ENCODE measurements at regions not wholly inside any gene's neighbourhood (a gene's known extent, or its start where the extent isn't known, plus 50 kb on each side); places are given as distances from the start of the nearest gene placed in this dataset.

- TF ChIP-seq, protein P1, sequence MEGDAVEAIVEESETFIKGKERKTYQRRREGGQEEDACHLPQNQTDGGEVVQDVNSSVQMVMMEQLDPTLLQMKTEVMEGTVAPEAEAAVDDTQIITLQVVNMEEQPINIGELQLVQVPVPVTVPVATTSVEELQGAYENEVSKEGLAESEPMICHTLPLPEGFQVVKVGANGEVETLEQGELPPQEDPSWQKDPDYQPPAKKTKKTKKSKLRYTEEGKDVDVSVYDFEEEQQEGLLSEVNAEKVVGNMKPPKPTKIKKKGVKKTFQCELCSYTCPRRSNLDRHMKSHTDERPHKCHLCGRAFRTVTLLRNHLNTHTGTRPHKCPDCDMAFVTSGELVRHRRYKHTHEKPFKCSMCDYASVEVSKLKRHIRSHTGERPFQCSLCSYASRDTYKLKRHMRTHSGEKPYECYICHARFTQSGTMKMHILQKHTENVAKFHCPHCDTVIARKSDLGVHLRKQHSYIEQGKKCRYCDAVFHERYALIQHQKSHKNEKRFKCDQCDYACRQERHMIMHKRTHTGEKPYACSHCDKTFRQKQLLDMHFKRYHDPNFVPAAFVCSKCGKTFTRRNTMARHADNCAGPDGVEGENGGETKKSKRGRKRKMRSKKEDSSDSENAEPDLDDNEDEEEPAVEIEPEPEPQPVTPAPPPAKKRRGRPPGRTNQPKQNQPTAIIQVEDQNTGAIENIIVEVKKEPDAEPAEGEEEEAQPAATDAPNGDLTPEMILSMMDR (IDR thresholded peaks at IDR 0.05; ENCODE audit: low read depth, low read length, poor library complexity, severe bottlenecking): no peak
- TF ChIP-seq EZH2phosphoT487 (IDR thresholded peaks at IDR 0.05; ENCODE audit: borderline replicate concordance, low read length): no peak
Measured at GRCh38 chr4:101411926-101412325, 64.6 kb upstream of the PPP3CA start.
